ES-I3 (cell line): ENCODE measurements at regions not wholly inside any gene's neighbourhood (a gene's known extent, or its start where the extent isn't known, plus 50 kb on each side); places are given as distances from the start of the nearest gene placed in this dataset.

ENCODE experiments used
- H3K36me3 ChIP-seq: 2 replicates; pipeline ENCODE4 v1.6.1; 2013; ENCODE audit warnings: mild to moderate bottlenecking, low read length, control low read depth, moderate library complexity; ENCODE audit not compliant: insufficient read depth
- H3K4me1 ChIP-seq: 2 replicates; pipeline ENCODE4 v1.6.1; 2013; ENCODE audit warnings: mild to moderate bottlenecking, control low read depth, low read length; ENCODE audit not compliant: insufficient read depth
- H3K9ac ChIP-seq: 2 replicates; pipeline ENCODE4 v1.6.1; 2013; ENCODE audit warnings: low read depth, mild to moderate bottlenecking, low read length, moderate library complexity
- H3K9me3 ChIP-seq: 2 replicates; pipeline ENCODE4 v1.6.1; 2013; ENCODE audit warnings: mild to moderate bottlenecking, low read length, moderate library complexity; ENCODE audit not compliant: control insufficient read depth, insufficient read depth

GRCh38 chr7:51706851-51707250 is 390.2 kb upstream of the COBL start:
- H3K9me3 ChIP-seq: no peaks in the 10 kb centered on the region
- no peaks in the 10 kb centered on the region for H3K36me3 ChIP-seq
- no peak overlapping the region for H3K9ac ChIP-seq

GRCh38 chr7:51705701-51706100 is 389.1 kb upstream of the COBL start:
- no peak overlapping the region for H3K9ac ChIP-seq
- H3K36me3 ChIP-seq: no peaks in the 10 kb centered on the region
- no peaks in the 10 kb centered on the region for H3K9me3 ChIP-seq
- H3K4me1 ChIP-seq: no peaks in the 10 kb centered on the region

More at GRCh38 chr7:51706851-51707250, 390.2 kb upstream of the COBL start:
- H3K4me1 ChIP-seq: no peaks in the 10 kb centered on the region

GRCh38 chr7:51702673-51703072 is 386.1 kb upstream of the COBL start:
- Histone ChIP-seq H3K9ac (no peak overlapping the region), H3K4me1 (no peaks in the 10 kb centered on the region), H3K9me3 (no peaks in the 10 kb centered on the region), H3K36me3 (no peaks in the 10 kb centered on the region)

GRCh38 chr7:51701935-51702334 is 385.3 kb upstream of the COBL start:
- H3K4me1 ChIP-seq: no peaks in the 10 kb centered on the region
- no peak overlapping the region for H3K9ac ChIP-seq
- no peaks in the 10 kb centered on the region for H3K36me3 ChIP-seq
- no peaks in the 10 kb centered on the region for H3K9me3 ChIP-seq

GRCh38 chr7:51700593-51701215 is 384.1 kb upstream of the COBL start:
- Histone ChIP-seq H3K4me1 (no peaks in the 10 kb centered on the region), H3K36me3 (no peaks in the 10 kb centered on the region), H3K9ac (no peak overlapping the region), H3K9me3 (no peaks in the 10 kb centered on the region)

GRCh38 chr7:51693258-51693657 is 376.6 kb upstream of the COBL start:
- no peaks in the 10 kb centered on the region for H3K36me3 ChIP-seq
- H3K9ac ChIP-seq: no peak overlapping the region
- H3K9me3 ChIP-seq: no peaks in the 10 kb centered on the region
- H3K4me1 ChIP-seq: no peaks in the 10 kb centered on the region

GRCh38 chr7:51689547-51689946 is 372.9 kb upstream of the COBL start:
- Histone ChIP-seq H3K36me3 (no peaks in the 10 kb centered on the region), H3K9ac (no peak overlapping the region), H3K9me3 (no peaks in the 10 kb centered on the region), H3K4me1 (no peaks in the 10 kb centered on the region)

GRCh38 chr7:51685794-51686193 is 369.2 kb upstream of the COBL start:
- Histone ChIP-seq H3K9me3 (no peaks in the 10 kb centered on the region), H3K4me1 (no peaks in the 10 kb centered on the region), H3K36me3 (no peaks in the 10 kb centered on the region), H3K9ac (no peak overlapping the region)

GRCh38 chr7:51680594-51681399 is 364.2 kb upstream of the COBL start:
- no peak overlapping the region for H3K9ac ChIP-seq

GRCh38 chr7:51679358-51679757 is 362.7 kb upstream of the COBL start:
- H3K4me1 ChIP-seq: no peaks in the 10 kb centered on the region
- H3K9me3 ChIP-seq: no peaks in the 10 kb centered on the region
- no peak overlapping the region for H3K9ac ChIP-seq
- no peaks in the 10 kb centered on the region for H3K36me3 ChIP-seq

More at GRCh38 chr7:51680594-51681399, 364.2 kb upstream of the COBL start:
- Histone ChIP-seq H3K9me3 (no peaks in the 10 kb centered on the region), H3K36me3 (no peaks in the 10 kb centered on the region), H3K4me1 (no peaks in the 10 kb centered on the region)

- Histone ChIP-seq H3K36me3 (no peaks in the 10 kb centered on the region), H3K9me3 (no peaks in the 10 kb centered on the region), H3K4me1 (0 out of 2 replicates have a peak, but pooled peaks cover 5% of the 10 kb centered on the region), H3K9ac (no peak overlapping the region)
These were observed 350.1 kb upstream of the COBL start for GRCh38 chr7:51666751-51667150.

GRCh38 chr7:51666266-51666665 is 349.7 kb upstream of the COBL start:
- no peak overlapping the region for H3K9ac ChIP-seq
- no peaks in the 10 kb centered on the region for H3K36me3 ChIP-seq
- no peaks in the 10 kb centered on the region for H3K9me3 ChIP-seq
- H3K4me1 ChIP-seq: 0 out of 2 replicates have a peak, but pooled peaks cover 5% of the 10 kb centered on the region

- Histone ChIP-seq H3K9ac (no peak overlapping the region), H3K4me1 (0 out of 2 replicates have a peak, but pooled peaks cover 5% of the 10 kb centered on the region), H3K36me3 (no peaks in the 10 kb centered on the region), H3K9me3 (no peaks in the 10 kb centered on the region)
These were observed 348.6 kb upstream of the COBL start for GRCh38 chr7:51665045-51665780.

GRCh38 chr7:51660516-51660915 is 343.9 kb upstream of the COBL start:
- Histone ChIP-seq H3K4me1 (no peaks in the 10 kb centered on the region), H3K9me3 (no peaks in the 10 kb centered on the region), H3K9ac (no peak overlapping the region), H3K36me3 (no peaks in the 10 kb centered on the region)
